HG02840 (cell line): ENCODE measurements at regions not wholly inside any gene's neighbourhood (a gene's known extent, or its start where the extent isn't known, plus 50 kb on each side); places are given as distances from the start of the nearest gene placed in this dataset.

Experiments
- ATAC-seq: cut with Tn5 transposase; IDR thresholded peaks from one replicate; pipeline ENCODE4 v1.9.1; 2021; ENCODE audit warnings: mild to moderate bottlenecking, moderate library complexity, moderate number of reproducible peaks; ENCODE audit not compliant: unreplicated experiment, low FRiP score

GRCh38 chr5:86768699-86769202 is 151.0 kb downstream of the COX7C start:
- no peak for ATAC-seq

GRCh38 chr5:86780018-86780417 is 162.3 kb downstream of the COX7C start:
- ATAC-seq = no peak

- no peak for ATAC-seq
These were observed 169.2 kb downstream of the COX7C start for GRCh38 chr5:86786955-86787354.

GRCh38 chr5:86795659-86796058 is 177.9 kb downstream of the COX7C start:
- ATAC-seq = no peak

DNA sequence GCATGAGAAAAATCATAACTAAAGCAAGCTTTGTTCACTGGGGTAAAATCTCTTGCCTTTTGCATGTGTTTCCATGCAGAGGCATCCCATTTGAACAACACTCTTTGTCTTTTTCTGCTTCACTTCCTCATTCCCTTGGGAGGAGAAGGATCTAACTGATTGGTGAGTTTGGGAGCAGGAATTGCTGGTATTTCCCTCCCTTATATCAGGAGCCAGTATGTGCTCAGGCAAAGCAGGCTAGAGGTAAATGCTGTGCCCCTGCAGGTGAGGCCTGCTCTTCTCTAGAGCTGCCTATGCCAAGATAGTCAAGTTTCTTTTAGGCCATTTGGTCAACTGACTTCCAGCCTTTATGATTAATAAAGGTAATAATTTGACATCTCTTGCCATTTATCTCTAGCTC is 179.9 kb downstream of the COX7C start:
- ATAC-seq = no peak

GRCh38 chr5:86806206-86806605 is 188.5 kb downstream of the COX7C start:
- no peak for ATAC-seq

- ATAC-seq = no peak
These were observed 189.6 kb downstream of the COX7C start for GRCh38 chr5:86807046-86808031.

DNA sequence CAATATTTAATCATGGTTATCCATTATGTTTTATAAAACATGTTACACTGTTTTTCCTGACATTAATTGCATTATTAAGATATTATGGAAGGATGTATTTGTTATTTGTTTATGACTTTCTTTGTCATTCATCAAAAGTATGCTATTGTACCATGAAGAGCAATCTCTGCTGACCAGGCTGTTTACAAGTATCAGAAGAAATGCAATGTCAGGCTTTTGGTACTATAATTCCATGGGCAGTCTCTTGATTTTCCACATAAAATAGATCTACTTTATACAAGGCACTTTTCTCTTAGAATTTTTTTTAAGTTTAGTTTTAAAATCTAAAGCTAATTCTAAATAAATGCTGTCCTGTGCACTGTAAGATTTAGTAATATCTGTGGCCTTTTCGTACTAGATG is 196.6 kb downstream of the COX7C start:
- no peak for ATAC-seq

DNA sequence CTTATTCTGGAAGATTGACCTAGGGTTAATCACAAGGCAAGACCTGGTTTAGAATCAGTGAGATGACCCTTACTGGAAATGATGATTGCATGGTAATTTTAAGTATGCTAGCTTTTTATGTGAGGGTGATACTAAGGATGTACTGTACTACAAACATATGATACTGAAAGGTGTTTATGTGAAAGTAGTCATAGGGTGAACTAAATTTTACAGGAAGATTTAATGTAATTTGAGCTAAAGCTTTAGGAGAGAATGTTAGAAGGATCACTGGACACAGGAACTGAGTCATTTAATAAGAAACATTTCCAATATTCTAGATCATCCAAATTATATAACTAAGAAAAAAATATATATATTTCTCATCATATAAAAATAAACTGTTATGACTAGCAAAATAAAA is 197.2 kb downstream of the COX7C start:
- ATAC-seq = no peak

DNA sequence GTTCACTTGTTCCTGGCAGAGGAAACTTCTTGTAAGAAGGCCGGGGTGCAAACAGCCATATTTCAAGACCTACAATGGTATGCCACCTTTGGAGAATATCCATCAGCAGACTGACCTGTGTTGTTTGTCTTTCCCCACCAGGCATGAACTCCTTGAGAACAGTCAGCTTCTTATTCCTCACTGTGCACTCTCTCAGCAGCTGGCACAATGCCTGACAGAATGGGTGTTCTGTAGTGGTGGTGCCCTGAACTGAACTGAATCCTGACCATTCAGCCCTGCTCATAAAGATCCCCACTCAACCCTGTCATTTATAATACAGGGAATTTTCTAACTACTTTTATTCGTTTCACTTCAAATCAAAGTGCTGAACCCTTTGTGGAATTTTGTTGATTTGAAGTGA is 206.9 kb downstream of the COX7C start:
- no peak for ATAC-seq

DNA sequence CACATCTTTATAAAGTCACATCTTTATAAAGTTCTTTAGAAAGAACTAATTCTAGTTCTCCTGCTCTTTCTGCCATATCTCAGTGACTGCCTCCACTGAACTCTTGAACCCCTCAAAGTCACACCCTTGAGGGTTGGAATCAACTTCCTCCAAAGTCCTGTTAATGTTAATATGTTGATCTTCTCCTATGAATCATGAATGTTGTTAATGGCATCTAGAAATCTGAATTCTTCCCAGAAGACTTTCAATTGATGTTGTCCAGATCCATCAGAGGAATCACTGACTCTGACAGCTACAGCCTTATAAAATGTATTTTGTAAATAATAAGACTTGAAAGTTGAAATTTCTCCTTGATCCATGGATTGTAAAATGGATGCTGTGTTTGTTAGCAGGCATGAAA is 213.4 kb downstream of the COX7C start:
- ATAC-seq = no peak

DNA sequence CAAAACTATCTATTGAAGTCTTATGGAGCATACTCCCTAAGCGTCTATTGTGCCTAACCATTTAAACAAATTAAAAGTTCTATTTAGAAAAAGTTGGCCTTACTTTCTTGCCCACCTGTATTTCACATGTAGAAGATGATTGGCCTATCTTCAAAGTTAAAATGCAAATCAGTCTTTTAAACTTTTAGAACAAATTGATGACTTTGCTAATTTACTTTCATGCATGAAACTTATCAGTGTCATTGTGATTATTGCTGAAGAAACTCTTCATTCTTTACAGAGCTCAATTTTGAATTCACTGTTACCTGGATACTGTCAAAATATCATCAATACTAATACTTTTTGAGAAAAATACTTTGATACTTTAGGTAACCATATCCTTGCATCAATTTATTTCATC is 216.1 kb downstream of the COX7C start:
- ATAC-seq = no peak

- no peak for ATAC-seq
These were observed 219.9 kb downstream of the COX7C start for GRCh38 chr5:86837610-86838009.

DNA sequence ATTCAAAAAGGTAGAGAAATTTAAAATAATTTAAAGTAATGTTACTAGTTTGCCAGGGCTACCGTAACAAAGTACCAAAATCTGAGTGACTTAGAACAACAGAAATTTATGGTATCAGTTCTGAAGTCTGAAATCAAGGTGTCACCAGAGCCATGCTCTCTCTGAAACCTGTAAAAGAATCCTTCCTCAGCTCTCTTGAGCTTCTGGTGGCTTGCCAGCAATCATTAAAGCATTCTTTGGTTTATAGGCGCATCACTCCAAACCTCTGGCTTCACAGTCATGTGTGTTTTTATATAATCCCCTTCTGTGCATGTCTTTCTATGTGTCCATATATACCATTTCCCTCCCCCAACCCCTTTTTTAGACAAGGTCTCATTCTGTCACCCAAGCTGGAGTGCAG is 220.3 kb downstream of the COX7C start:
- ATAC-seq = no peak

GRCh38 chr5:86841000-86841644 is 223.4 kb downstream of the COX7C start:
- ATAC-seq = no peak

DNA sequence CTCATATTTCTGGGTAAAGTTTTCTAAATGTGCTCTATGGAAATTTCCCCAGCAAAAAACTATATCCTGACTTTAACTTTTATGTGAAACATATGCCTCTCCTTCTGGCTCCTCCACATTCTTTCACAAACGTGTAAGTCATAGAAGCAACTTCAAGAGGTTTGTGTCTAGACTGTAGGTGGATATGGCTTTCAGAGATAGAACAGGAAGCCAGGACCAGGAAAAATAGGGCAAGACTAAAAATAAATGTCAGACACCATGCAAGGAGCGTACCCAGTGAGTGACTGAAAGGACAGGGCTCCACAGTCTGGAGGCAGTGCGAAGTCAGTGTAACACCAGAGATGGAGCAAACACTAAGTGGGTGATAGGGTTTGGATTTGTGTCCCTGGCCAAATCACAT is 240.7 kb downstream of the COX7C start:
- no peak for ATAC-seq

DNA sequence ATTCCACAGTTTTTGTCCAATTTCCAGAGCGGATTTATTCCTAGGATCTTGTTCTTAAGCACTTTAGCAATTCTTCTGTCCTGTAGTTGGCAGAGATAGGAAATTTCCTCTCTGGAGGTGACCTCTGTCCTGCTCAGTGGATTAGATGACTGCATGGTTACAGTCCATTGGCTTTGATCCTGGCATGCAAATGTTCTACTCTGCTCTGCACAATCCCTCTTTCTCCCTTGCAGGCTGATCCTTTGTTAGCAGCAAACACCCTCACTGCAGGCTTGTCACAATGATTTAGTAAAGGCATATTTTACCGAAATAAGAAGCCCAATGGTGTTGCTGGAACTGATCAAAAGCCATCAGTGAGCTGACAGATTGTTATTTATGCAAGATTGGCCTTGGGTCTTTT is 243.8 kb downstream of the COX7C start:
- no peak for ATAC-seq

DNA sequence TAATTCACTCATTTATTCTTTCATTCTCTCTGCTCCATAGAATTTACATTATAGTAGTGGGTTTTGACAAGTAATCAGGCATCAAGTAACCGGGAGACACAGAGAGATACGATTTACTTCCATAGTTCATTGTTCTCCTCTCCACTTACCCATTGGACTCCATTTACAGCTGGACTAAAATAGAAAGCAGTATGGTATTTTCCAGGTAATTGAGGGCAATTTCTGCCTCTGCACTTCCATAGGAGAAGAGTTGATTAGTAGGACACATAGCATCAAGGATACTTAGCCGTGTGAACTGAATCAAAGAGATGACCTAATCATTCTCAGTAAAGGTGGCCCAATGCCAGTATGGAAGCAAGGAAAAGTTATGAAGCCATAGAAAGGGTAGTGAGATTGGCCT is 244.4 kb downstream of the COX7C start:
- no peak for ATAC-seq

- no peak for ATAC-seq
These were observed 246.3 kb downstream of the COX7C start for GRCh38 chr5:86864051-86864450.

GRCh38 chr5:86865256-86865785 is 247.6 kb downstream of the COX7C start:
- ATAC-seq = no peak

DNA sequence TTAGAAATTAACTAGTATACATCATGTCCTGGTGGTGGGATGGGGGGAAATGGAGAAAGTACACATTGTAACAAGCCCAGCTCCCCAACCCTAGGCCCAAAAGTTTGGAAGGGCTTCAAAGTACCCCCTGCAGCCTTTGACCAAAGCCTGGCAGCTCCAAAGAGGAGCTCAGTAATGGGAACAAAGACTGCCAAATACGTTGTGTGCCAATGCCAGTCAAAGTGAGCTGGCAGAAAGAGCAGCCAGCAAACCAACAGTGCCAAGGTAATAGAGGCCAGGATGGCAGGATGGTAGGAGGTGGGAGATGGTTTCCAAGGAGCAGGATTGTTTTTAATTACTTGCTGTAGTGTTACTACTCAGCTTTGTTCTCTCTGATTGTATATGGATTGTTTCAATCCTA is 248.3 kb downstream of the COX7C start:
- ATAC-seq = no peak
